ENCODE measurements at regions not wholly inside any gene's neighbourhood (a gene's known extent, or its start where the extent isn't known, plus 50 kb on each side); places are given as distances from the start of the nearest gene placed in this dataset.
"Not testable (repeated sequence)": the region's sequence is repeated elsewhere in the genome, so short reads cannot be mapped to it uniquely, and the experiment has no call there.

- no peaks in the 10 kb centered on the region for H3K27me3 ChIP-seq (ENCODE audit: control insufficient read depth in 3 of 3, insufficient read depth in 3 of 3, low read length in 3 of 3)
- no peak overlapping the region for H3K27ac ChIP-seq (ENCODE audit: low read depth, low read length)
- no peak overlapping the region for H3K4me3 ChIP-seq (ENCODE audit: low read length in 3 of 3)
- no peaks in the 10 kb centered on the region for H3K9me3 ChIP-seq (ENCODE audit: control insufficient read depth in 3 of 3, low read length in 3 of 3)
- no peaks in the 10 kb centered on the region for H3K4me1 ChIP-seq (ENCODE audit: control insufficient read depth in 3 of 3, insufficient read depth in 3 of 3, low read length in 3 of 3)
- H3K9ac ChIP-seq (ENCODE audit: low read depth in 1 of 3, low read length in 3 of 3) = no peak overlapping the region
- H3K36me3 ChIP-seq (ENCODE audit: control insufficient read depth in 3 of 3, insufficient read depth in 3 of 3, low read length in 3 of 3) = no peaks in the 10 kb centered on the region
Observed at GRCh38 chr13:109318945-109319590, 467.3 kb downstream of the IRS2 start.

DNA sequence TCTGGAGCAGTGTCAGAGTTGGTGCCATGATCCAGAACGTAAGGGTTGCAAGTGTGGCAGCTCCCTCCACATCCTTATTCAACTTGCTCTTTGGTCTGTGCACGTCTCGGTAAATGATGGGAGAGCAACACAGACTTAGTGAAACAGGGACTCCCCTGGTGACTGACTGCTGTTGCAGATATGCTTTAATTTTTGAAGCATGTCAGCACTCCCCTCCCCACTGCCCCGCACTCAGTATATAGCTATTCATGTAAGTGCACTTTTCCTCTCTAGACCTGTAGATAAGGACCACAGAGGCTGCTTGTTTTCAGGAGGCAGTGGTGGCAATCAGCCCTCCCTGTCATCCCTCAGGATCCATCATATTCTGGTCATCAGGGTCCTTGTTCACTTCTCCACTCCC lies 470.9 kb downstream of the IRS2 start:
- no peak overlapping the region for H3K27ac ChIP-seq (ENCODE audit: low read depth, low read length)
- H3K36me3 ChIP-seq (ENCODE audit: control insufficient read depth in 3 of 3, insufficient read depth in 3 of 3, low read length in 3 of 3) = no peaks in the 10 kb centered on the region
- no peaks in the 10 kb centered on the region for H3K9me3 ChIP-seq (ENCODE audit: control insufficient read depth in 3 of 3, low read length in 3 of 3)
- no peak overlapping the region for H3K4me3 ChIP-seq (ENCODE audit: low read length in 3 of 3)
- H3K9ac ChIP-seq (ENCODE audit: low read depth in 1 of 3, low read length in 3 of 3) = no peak overlapping the region
- H3K4me1 ChIP-seq (ENCODE audit: control insufficient read depth in 3 of 3, insufficient read depth in 3 of 3, low read length in 3 of 3) = no peaks in the 10 kb centered on the region
- H3K27me3 ChIP-seq (ENCODE audit: control insufficient read depth in 3 of 3, insufficient read depth in 3 of 3, low read length in 3 of 3) = no peaks in the 10 kb centered on the region

- no peaks in the 10 kb centered on the region for H3K27me3 ChIP-seq (ENCODE audit: control insufficient read depth in 3 of 3, insufficient read depth in 3 of 3, low read length in 3 of 3)
- no peak overlapping the region for H3K9ac ChIP-seq (ENCODE audit: low read depth in 1 of 3, low read length in 3 of 3)
- H3K27ac ChIP-seq (ENCODE audit: low read depth, low read length) = no peak overlapping the region
- H3K9me3 ChIP-seq (ENCODE audit: control insufficient read depth in 3 of 3, low read length in 3 of 3) = no peaks in the 10 kb centered on the region
- H3K36me3 ChIP-seq (ENCODE audit: control insufficient read depth in 3 of 3, insufficient read depth in 3 of 3, low read length in 3 of 3) = no peaks in the 10 kb centered on the region
- no peak overlapping the region for H3K4me3 ChIP-seq (ENCODE audit: low read length in 3 of 3)
- H3K4me1 ChIP-seq (ENCODE audit: control insufficient read depth in 3 of 3, insufficient read depth in 3 of 3, low read length in 3 of 3) = no peaks in the 10 kb centered on the region
Observed at GRCh38 chr13:109314101-109314500, 472.3 kb downstream of the IRS2 start.

DNA sequence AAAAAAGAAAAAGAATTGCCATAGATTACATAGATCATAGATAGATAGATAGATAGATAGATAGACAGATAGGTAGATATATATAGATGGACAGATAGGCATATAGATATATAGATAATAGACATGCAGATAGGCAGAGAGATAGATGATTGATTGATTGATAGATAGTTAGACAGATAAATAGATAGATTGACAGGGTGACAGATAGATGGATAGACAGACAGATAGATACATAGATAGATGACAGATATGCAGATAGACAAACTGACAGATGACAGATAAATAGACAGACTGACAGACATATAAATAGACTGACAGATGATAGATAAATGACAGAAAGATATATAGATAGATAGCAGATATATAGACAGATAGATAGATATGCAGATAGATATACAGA lies 474.0 kb downstream of the IRS2 start:
- no peak overlapping the region for H3K9ac ChIP-seq (ENCODE audit: low read depth in 1 of 3, low read length in 3 of 3)
- no peaks in the 10 kb centered on the region for H3K4me1 ChIP-seq (ENCODE audit: control insufficient read depth in 3 of 3, insufficient read depth in 3 of 3, low read length in 3 of 3)
- no peaks in the 10 kb centered on the region for H3K9me3 ChIP-seq (ENCODE audit: control insufficient read depth in 3 of 3, low read length in 3 of 3)
- H3K27ac ChIP-seq (ENCODE audit: low read depth, low read length) = no peak overlapping the region
- H3K27me3 ChIP-seq (ENCODE audit: control insufficient read depth in 3 of 3, insufficient read depth in 3 of 3, low read length in 3 of 3) = no peaks in the 10 kb centered on the region
- no peaks in the 10 kb centered on the region for H3K36me3 ChIP-seq (ENCODE audit: control insufficient read depth in 3 of 3, insufficient read depth in 3 of 3, low read length in 3 of 3)
- H3K4me3 ChIP-seq (ENCODE audit: low read length in 3 of 3) = no peak overlapping the region

DNA sequence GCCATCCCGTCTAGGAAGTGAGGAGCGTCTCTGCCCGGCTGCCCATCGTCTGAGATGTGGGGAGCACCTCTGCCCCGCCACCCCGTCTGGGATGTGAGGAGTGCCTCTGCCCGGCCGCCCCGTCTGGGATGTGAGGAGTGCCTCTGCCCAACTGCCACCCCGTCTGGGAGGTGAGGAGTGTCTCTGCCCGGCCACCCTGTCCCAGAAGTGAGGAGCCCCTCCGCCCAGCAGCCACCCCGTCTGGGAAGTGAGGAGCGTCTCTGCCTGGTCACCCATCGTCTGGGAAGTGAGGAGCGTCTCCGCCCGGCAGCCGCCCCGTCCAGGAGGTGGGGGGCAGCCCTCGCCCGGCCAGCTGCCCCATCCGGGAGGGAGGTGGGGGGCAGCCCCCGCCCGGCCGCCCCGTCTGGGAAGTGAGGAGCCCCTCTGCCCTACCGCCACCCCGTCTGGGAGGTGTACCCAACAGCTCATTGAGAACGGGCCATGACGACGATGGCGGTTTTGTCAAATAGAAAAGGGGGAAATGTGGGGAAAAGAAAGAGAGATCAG lies 474.9 kb downstream of the IRS2 start:
- H3K27me3 ChIP-seq (ENCODE audit: control insufficient read depth in 3 of 3, insufficient read depth in 3 of 3, low read length in 3 of 3); H3K4me3 ChIP-seq (ENCODE audit: low read length in 3 of 3); H3K27ac ChIP-seq (ENCODE audit: low read depth, low read length); H3K9ac ChIP-seq (ENCODE audit: low read depth in 1 of 3, low read length in 3 of 3); H3K36me3 ChIP-seq (ENCODE audit: control insufficient read depth in 3 of 3, insufficient read depth in 3 of 3, low read length in 3 of 3); H3K4me1 ChIP-seq (ENCODE audit: control insufficient read depth in 3 of 3, insufficient read depth in 3 of 3, low read length in 3 of 3); H3K9me3 ChIP-seq (ENCODE audit: control insufficient read depth in 3 of 3, low read length in 3 of 3): not testable (repeated sequence)

DNA sequence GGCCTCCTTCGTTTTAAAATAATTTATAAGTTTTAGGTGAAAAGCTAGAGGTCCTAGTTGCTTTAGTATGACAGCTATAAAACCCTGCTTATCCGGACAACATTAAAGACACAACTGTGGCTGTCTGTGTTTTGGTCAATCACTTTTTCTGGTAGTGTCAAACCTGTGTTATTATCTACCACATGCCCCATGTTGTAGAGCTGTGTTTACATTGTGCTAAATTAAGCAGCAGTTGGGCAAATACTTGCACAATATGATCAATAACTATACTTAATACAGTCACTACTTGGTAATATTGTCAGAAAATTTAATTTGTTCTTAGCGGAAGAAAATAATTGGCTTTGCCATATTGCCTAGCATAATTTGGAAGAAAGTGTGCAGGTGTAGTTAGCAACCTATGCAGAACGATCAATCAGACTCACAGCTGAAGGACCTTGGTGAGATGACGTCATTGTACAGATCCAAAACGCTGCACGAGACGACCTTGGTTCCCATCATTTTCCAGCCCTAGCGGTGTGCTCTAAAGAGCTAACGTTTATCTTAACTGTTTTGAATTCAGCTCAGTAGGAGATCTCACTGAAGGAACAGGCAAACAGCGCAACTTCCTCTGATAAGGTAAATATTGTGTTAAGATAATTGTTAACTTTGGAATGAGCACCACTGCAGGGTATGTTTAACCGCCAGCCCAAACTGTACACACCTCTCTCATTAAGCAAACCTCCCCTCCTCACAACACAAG lies 476.6 kb downstream of the IRS2 start:
- Histone ChIP-seq H3K36me3 (ENCODE audit: control insufficient read depth in 3 of 3, insufficient read depth in 3 of 3, low read length in 3 of 3) (no peaks in the 10 kb centered on the region), H3K4me1 (ENCODE audit: control insufficient read depth in 3 of 3, insufficient read depth in 3 of 3, low read length in 3 of 3) (no peaks in the 10 kb centered on the region), H3K27me3 (ENCODE audit: control insufficient read depth in 3 of 3, insufficient read depth in 3 of 3, low read length in 3 of 3) (no peaks in the 10 kb centered on the region), H3K27ac (ENCODE audit: low read depth, low read length) (no peak overlapping the region), H3K9me3 (ENCODE audit: control insufficient read depth in 3 of 3, low read length in 3 of 3) (no peaks in the 10 kb centered on the region), H3K4me3 (ENCODE audit: low read length in 3 of 3) (no peak overlapping the region), H3K9ac (ENCODE audit: low read depth in 1 of 3, low read length in 3 of 3) (no peak overlapping the region)

DNA sequence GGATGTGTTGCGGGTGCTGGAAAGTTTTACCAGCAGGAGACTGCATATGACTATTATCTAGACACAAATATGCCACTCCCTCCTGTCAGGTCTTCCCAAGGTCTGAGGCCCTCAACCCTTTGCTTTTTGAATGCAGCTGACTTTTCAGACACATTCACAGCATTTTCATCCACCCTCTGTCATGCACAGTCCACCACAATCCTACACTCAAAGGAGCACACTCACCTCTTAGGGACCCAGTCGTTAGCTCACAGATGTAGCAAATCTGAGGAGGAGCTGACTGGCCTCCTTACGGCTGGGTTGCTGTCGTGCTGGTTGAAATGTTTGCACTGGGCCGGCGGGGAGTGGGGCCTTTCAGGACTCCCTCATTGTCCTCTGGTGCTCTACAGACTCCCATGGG lies 479.4 kb downstream of the IRS2 start:
- Histone ChIP-seq H3K9ac (ENCODE audit: low read depth in 1 of 3, low read length in 3 of 3) (no peak overlapping the region), H3K36me3 (ENCODE audit: control insufficient read depth in 3 of 3, insufficient read depth in 3 of 3, low read length in 3 of 3) (no peaks in the 10 kb centered on the region)

DNA sequence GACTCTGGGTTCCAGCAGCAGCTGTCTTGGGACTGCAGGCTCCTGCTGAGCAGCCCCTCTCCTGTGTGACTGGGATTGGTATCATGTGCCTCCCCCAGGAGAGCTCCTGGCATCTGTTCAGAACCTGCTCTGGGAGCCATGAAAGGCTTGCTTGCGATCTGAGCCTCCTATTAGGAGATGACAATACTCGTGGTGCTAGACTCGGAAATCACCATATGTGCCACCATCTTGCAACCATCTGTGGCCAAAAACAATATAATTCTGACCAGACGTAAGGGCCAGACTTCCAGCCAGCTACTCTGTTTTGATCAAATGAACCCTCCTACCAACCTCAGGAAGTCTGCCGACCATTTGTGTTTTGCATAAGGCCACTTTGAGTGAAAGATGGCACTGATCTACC lies 484.7 kb downstream of the IRS2 start:
- Histone ChIP-seq H3K9me3 (ENCODE audit: control insufficient read depth in 3 of 3, low read length in 3 of 3) (no peaks in the 10 kb centered on the region), H3K9ac (ENCODE audit: low read depth in 1 of 3, low read length in 3 of 3) (no peak overlapping the region), H3K36me3 (ENCODE audit: control insufficient read depth in 3 of 3, insufficient read depth in 3 of 3, low read length in 3 of 3) (no peaks in the 10 kb centered on the region), H3K27ac (ENCODE audit: low read depth, low read length) (no peak overlapping the region), H3K4me3 (ENCODE audit: low read length in 3 of 3) (no peak overlapping the region), H3K4me1 (ENCODE audit: control insufficient read depth in 3 of 3, insufficient read depth in 3 of 3, low read length in 3 of 3) (no peaks in the 10 kb centered on the region), H3K27me3 (ENCODE audit: control insufficient read depth in 3 of 3, insufficient read depth in 3 of 3, low read length in 3 of 3) (no peaks in the 10 kb centered on the region)

More for the DNA sequence above, 479.4 kb downstream of the IRS2 start:
- no peaks in the 10 kb centered on the region for H3K4me1 ChIP-seq (ENCODE audit: control insufficient read depth in 3 of 3, insufficient read depth in 3 of 3, low read length in 3 of 3)
- no peak overlapping the region for H3K4me3 ChIP-seq (ENCODE audit: low read length in 3 of 3)
- no peak overlapping the region for H3K27ac ChIP-seq (ENCODE audit: low read depth, low read length)
- no peaks in the 10 kb centered on the region for H3K27me3 ChIP-seq (ENCODE audit: control insufficient read depth in 3 of 3, insufficient read depth in 3 of 3, low read length in 3 of 3)
- H3K9me3 ChIP-seq (ENCODE audit: control insufficient read depth in 3 of 3, low read length in 3 of 3) = no peaks in the 10 kb centered on the region

DNA sequence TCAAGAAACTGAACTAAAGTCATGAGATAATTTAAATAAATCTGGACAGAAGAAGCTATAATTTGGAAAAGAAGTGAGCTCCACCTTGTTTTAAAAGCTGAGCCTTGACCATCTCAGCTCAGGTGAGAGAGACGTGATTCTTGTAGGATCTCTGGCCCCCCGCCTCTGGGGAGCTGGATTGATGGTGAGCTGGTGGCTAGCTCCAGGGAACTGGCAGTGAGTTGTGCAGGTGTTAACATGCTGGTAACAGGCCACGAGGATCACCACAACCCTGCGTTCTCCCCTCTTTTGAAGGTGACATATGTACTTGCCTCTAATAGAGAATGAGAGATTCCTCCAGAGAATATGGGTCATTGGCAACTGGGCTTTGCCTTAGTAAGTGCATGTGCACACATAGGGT lies 485.1 kb downstream of the IRS2 start:
- no peaks in the 10 kb centered on the region for H3K9me3 ChIP-seq (ENCODE audit: control insufficient read depth in 3 of 3, low read length in 3 of 3)
- no peak overlapping the region for H3K9ac ChIP-seq (ENCODE audit: low read depth in 1 of 3, low read length in 3 of 3)
- H3K27ac ChIP-seq (ENCODE audit: low read depth, low read length) = no peak overlapping the region

GRCh38 chr13:109297628-109298027 lies 488.8 kb downstream of the IRS2 start:
- Histone ChIP-seq H3K9ac (ENCODE audit: low read depth in 1 of 3, low read length in 3 of 3) (no peak overlapping the region), H3K4me3 (ENCODE audit: low read length in 3 of 3) (no peak overlapping the region), H3K27ac (ENCODE audit: low read depth, low read length) (no peak overlapping the region), H3K4me1 (ENCODE audit: control insufficient read depth in 3 of 3, insufficient read depth in 3 of 3, low read length in 3 of 3) (no peaks in the 10 kb centered on the region), H3K9me3 (ENCODE audit: control insufficient read depth in 3 of 3, low read length in 3 of 3) (no peaks in the 10 kb centered on the region), H3K36me3 (ENCODE audit: control insufficient read depth in 3 of 3, insufficient read depth in 3 of 3, low read length in 3 of 3) (no peaks in the 10 kb centered on the region), H3K27me3 (ENCODE audit: control insufficient read depth in 3 of 3, insufficient read depth in 3 of 3, low read length in 3 of 3) (no peaks in the 10 kb centered on the region)

More for the DNA sequence above, 485.1 kb downstream of the IRS2 start:
- Histone ChIP-seq H3K4me3 (ENCODE audit: low read length in 3 of 3) (no peak overlapping the region), H3K36me3 (ENCODE audit: control insufficient read depth in 3 of 3, insufficient read depth in 3 of 3, low read length in 3 of 3) (no peaks in the 10 kb centered on the region), H3K4me1 (ENCODE audit: control insufficient read depth in 3 of 3, insufficient read depth in 3 of 3, low read length in 3 of 3) (no peaks in the 10 kb centered on the region), H3K27me3 (ENCODE audit: control insufficient read depth in 3 of 3, insufficient read depth in 3 of 3, low read length in 3 of 3) (no peaks in the 10 kb centered on the region)

All from skeletal muscle tissue (tissue), 3 donors.